ENCODE measurements at regions not wholly inside any gene's neighbourhood (a gene's known extent, or its start where the extent isn't known, plus 50 kb on each side); places are given as distances from the start of the nearest gene placed in this dataset.

DNA sequence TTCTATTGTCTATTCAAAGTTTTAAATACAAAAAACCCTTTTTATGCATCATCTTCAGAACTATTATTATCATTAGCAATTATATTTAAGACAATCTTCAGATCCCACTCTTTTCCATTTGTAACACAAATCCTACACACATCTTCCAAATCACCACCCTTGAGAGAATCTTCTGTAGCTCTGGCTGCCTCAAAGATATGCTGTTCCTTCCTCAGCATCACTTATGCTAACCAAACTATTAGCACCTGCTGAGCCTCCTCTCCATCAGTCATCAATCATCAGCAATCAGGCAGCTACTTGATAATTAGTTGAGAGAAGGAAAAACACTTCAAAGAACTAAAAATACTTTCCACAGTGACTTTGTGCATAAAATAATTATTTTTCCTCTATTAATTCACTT is 1082.2 kb downstream of the C4orf33 start:
- ChIA-PET CTCF (no interaction called here), POLR2A (no interaction called here)
- DNase-seq (no peak), ATAC-seq (ENCODE audit: poor library complexity) (no peak)
- Histone ChIP-seq H3K36me3 (ENCODE audit: insufficient read depth, low read length) (no peaks in the 10 kb centered on the region), H3K27ac (ENCODE audit: low read depth in 1 of 2, low read length in 2 of 2) (no peak overlapping the region), H3K4me1 (ENCODE audit: insufficient read depth, low read length) (no peaks in the 10 kb centered on the region), H3K27me3 (ENCODE audit: control insufficient read depth in 1 of 2, insufficient read depth in 2 of 2, low read length in 2 of 2) (no peaks in the 10 kb centered on the region), H3K9me3 (ENCODE audit: control insufficient read depth in 1 of 2, insufficient read depth in 1 of 2, low read length in 2 of 2) (no peaks in the 10 kb centered on the region), H3K4me3 (ENCODE audit: low read length) (no peak overlapping the region)
- H3K4me3 Mint-ChIP-seq = no peak overlapping the region
- intact Hi-C loops (cut with DNase I, micrococcal nuclease) = no loop called here
- no peak overlapping the region for H3K27ac Mint-ChIP-seq
- TF ChIP-seq, protein P1, sequence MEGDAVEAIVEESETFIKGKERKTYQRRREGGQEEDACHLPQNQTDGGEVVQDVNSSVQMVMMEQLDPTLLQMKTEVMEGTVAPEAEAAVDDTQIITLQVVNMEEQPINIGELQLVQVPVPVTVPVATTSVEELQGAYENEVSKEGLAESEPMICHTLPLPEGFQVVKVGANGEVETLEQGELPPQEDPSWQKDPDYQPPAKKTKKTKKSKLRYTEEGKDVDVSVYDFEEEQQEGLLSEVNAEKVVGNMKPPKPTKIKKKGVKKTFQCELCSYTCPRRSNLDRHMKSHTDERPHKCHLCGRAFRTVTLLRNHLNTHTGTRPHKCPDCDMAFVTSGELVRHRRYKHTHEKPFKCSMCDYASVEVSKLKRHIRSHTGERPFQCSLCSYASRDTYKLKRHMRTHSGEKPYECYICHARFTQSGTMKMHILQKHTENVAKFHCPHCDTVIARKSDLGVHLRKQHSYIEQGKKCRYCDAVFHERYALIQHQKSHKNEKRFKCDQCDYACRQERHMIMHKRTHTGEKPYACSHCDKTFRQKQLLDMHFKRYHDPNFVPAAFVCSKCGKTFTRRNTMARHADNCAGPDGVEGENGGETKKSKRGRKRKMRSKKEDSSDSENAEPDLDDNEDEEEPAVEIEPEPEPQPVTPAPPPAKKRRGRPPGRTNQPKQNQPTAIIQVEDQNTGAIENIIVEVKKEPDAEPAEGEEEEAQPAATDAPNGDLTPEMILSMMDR (IDR thresholded peaks at IDR 0.05) = no peak
- peaks cover 2% of the 10 kb centered on the region for H3K9me3 Mint-ChIP-seq
- H3K4me1 Mint-ChIP-seq (ENCODE audit: low read depth) = no peaks in the 10 kb centered on the region
- H3K27me3 Mint-ChIP-seq = no peaks in the 10 kb centered on the region
- H3K36me3 Mint-ChIP-seq (ENCODE audit: low read depth) = no peaks in the 10 kb centered on the region

GRCh38 chr4:130183096-130183495 is 1087.1 kb downstream of the C4orf33 start:
- Histone ChIP-seq H3K4me3 (ENCODE audit: low read length) (no peak overlapping the region), H3K36me3 (ENCODE audit: insufficient read depth, low read length) (no peaks in the 10 kb centered on the region), H3K27me3 (ENCODE audit: control insufficient read depth in 1 of 2, insufficient read depth in 2 of 2, low read length in 2 of 2) (no peaks in the 10 kb centered on the region), H3K4me1 (ENCODE audit: insufficient read depth, low read length) (no peaks in the 10 kb centered on the region), H3K27ac (ENCODE audit: low read depth in 1 of 2, low read length in 2 of 2) (no peak overlapping the region), H3K9me3 (ENCODE audit: control insufficient read depth in 1 of 2, insufficient read depth in 1 of 2, low read length in 2 of 2) (no peaks in the 10 kb centered on the region)
- H3K36me3 Mint-ChIP-seq (ENCODE audit: low read depth) = no peaks in the 10 kb centered on the region
- ATAC-seq (ENCODE audit: poor library complexity) = no peak
- H3K9me3 Mint-ChIP-seq = peaks cover 4% of the 10 kb centered on the region
- H3K27ac Mint-ChIP-seq = no peak overlapping the region
- H3K4me1 Mint-ChIP-seq (ENCODE audit: low read depth) = no peaks in the 10 kb centered on the region
- ChIA-PET CTCF (no interaction called here), POLR2A (no interaction called here)
- no peaks in the 10 kb centered on the region for H3K27me3 Mint-ChIP-seq
- no peak for DNase-seq
- TF ChIP-seq, protein P1 (IDR thresholded peaks at IDR 0.05) = no peak
- H3K4me3 Mint-ChIP-seq = no peak overlapping the region
- intact Hi-C loops (cut with DNase I, micrococcal nuclease) = no loop called here

- H3K9me3 Mint-ChIP-seq = peaks cover 3% of the 10 kb centered on the region
- H3K27me3 ChIP-seq (ENCODE audit: control insufficient read depth in 1 of 2, insufficient read depth in 2 of 2, low read length in 2 of 2) = no peaks in the 10 kb centered on the region
- H3K27ac Mint-ChIP-seq = no peak overlapping the region
- TF ChIP-seq, protein P1 (IDR thresholded peaks at IDR 0.05) = no peak
- H3K4me3 Mint-ChIP-seq = no peak overlapping the region
- CTCF ChIA-PET = no interaction called here
- H3K27ac ChIP-seq (ENCODE audit: low read depth in 1 of 2, low read length in 2 of 2) = no peak overlapping the region
- H3K27me3 Mint-ChIP-seq = no peaks in the 10 kb centered on the region
- DNase-seq (no peak), ATAC-seq (ENCODE audit: poor library complexity) (no peak)
- no peaks in the 10 kb centered on the region for H3K36me3 ChIP-seq (ENCODE audit: insufficient read depth, low read length)
- H3K9me3 ChIP-seq (ENCODE audit: control insufficient read depth in 1 of 2, insufficient read depth in 1 of 2, low read length in 2 of 2) = no peaks in the 10 kb centered on the region
- no peaks in the 10 kb centered on the region for H3K36me3 Mint-ChIP-seq (ENCODE audit: low read depth)
- no peak overlapping the region for H3K4me3 ChIP-seq (ENCODE audit: low read length)
- H3K4me1 Mint-ChIP-seq (ENCODE audit: low read depth) = no peaks in the 10 kb centered on the region
- POLR2A ChIA-PET = no interaction called here
- intact Hi-C loops (cut with DNase I, micrococcal nuclease) = no loop called here
- no peaks in the 10 kb centered on the region for H3K4me1 ChIP-seq (ENCODE audit: insufficient read depth, low read length)
These were observed 1087.8 kb downstream of the C4orf33 start for GRCh38 chr4:130183766-130184165.

All from CD4-positive, alpha-beta T cell (primary cell).